B cell (primary cell): ENCODE measurements at regions not wholly inside any gene's neighbourhood (a gene's known extent, or its start where the extent isn't known, plus 50 kb on each side); places are given as distances from the start of the nearest gene placed in this dataset.

Experiments
- ATAC-seq: fragments of 200-7000 bp; cut with Tn5 transposase; one replicate; pipeline ENCODE4 v1.10.0; 2021; ENCODE audit warnings: low read depth, mild to moderate bottlenecking, moderate number of reproducible peaks, moderate library complexity
- CTCF ChIA-PET: fragments of 350-600 bp; sonication (Branson Sonifier 250); formaldehyde crosslinking; loops from one replicate; lab custom pipeline; 2021; ENCODE audit warnings: antibody characterized with exemption, inconsistent platforms; lab: Charles Lee
- POLR2A ChIA-PET: fragments of 350-600 bp; sonication (Branson Sonifier 250); formaldehyde crosslinking; loops from one replicate; lab custom pipeline; 2021; ENCODE audit warnings: antibody characterized with exemption; lab: Charles Lee
- DNase-seq: peaks from one replicate; pipeline ENCODE4 v3.0.0; 2013
- H2AFZ ChIP-seq: 2 replicates; pipeline ENCODE4 v1.6.1; 2012; ENCODE audit warnings: mild to moderate bottlenecking, low read depth, low read length; ENCODE audit not compliant: insufficient read depth, poor library complexity, severe bottlenecking
- H3K27ac ChIP-seq, 2 donors: 1 replicate in 1 of 2; 2 replicates in 1 of 2; pipeline ENCODE4 v1.5.1; 2012 to 2013; ENCODE audit warnings: low read length in 2 of 2, mild to moderate bottlenecking in 2 of 2, moderate library complexity in 1 of 2
- H3K27me3 ChIP-seq, 4 experiments: fragments of 200-600 bp in 1 of 4; sonication (generic) in 1 of 4; replicated peaks in 1 of 4; 1 replicate in 2 of 4; 2 replicates in 2 of 4; pipeline versions ENCODE4 v1.6.1 to v1.7.0; 2013 to 2016; ENCODE audit warnings: low read length in 3 of 4, mild to moderate bottlenecking in 2 of 4, mixed read lengths in 1 of 4, moderate library complexity in 1 of 4; ENCODE audit not compliant: insufficient read depth in 4 of 4, control insufficient read depth in 3 of 4; ENCODE audit errors: control extremely low read depth in 1 of 4
- H3K36me3 ChIP-seq, 2 experiments: replicated peaks in 1 of 2; 1 replicate in 1 of 2; 2 replicates in 1 of 2; pipeline versions ENCODE4 v1.6.1 to v1.7.1; 2013; ENCODE audit warnings: low read length in 1 of 2; ENCODE audit not compliant: insufficient read depth in 2 of 2, control insufficient read depth in 1 of 2; ENCODE audit errors: control extremely low read depth in 1 of 2, extremely low read depth in 1 of 2
- H3K4me1 ChIP-seq, 2 donors: fragments of 200-600 bp in 1 of 2; sonication (generic) in 1 of 2; 1 replicate in 1 of 2; 2 replicates in 1 of 2; pipeline versions ENCODE4 v1.5.1 to v1.6.1; 2013 to 2017; ENCODE audit warnings: low read length in 2 of 2; ENCODE audit not compliant: control insufficient read depth in 2 of 2, insufficient read depth in 2 of 2
- H3K4me2 ChIP-seq: replicated peaks from 2 replicates; pipeline ENCODE3; 2012; ENCODE audit warnings: mild to moderate bottlenecking, low read depth, low read length; ENCODE audit not compliant: poor library complexity, severe bottlenecking
- H3K4me3 ChIP-seq, 5 experiments: fragments of 200-600 bp in 1 of 5; sonication (generic) in 1 of 5; 1 replicate in 3 of 5; 2 replicates in 2 of 5; pipeline versions ENCODE4 v1.5.1 to v1.7.0; 2011 to 2016; ENCODE audit warnings: low read length in 4 of 5, mild to moderate bottlenecking in 4 of 5, low read depth in 2 of 5, control low read depth in 1 of 5, moderate library complexity in 1 of 5; ENCODE audit not compliant: insufficient read depth in 1 of 5; ENCODE audit errors: control extremely low read depth in 1 of 5, extremely low read depth in 1 of 5
- H3K79me2 ChIP-seq: fragments of 200-600 bp; sonication (generic); one replicate; pipeline ENCODE4 v1.6.0; 2016; ENCODE audit warnings: low read length; ENCODE audit not compliant: control insufficient read depth, insufficient read depth
- H3K9ac ChIP-seq: fragments of 200-600 bp; sonication (generic); 2 replicates; pipeline ENCODE4 v1.6.1; 2017; ENCODE audit warnings: mild to moderate bottlenecking, low read length, moderate library complexity
- H3K9me3 ChIP-seq, 3 donors: one replicate each; pipeline versions ENCODE4 v1.6.1 to v1.7.1; 2013; ENCODE audit warnings: low read length in 2 of 3; ENCODE audit not compliant: control insufficient read depth in 2 of 3, insufficient read depth in 1 of 3; ENCODE audit errors: control extremely low read depth in 1 of 3
- H4K20me1 ChIP-seq: 2 replicates; pipeline ENCODE4 v1.6.0; 2012; ENCODE audit warnings: mild to moderate bottlenecking, low read length; ENCODE audit not compliant: insufficient read depth, control insufficient read depth, poor library complexity, severe bottlenecking
- H3K27ac Mint-ChIP-seq: one replicate; pipeline ENCODE4 v1.8.0; 2021; ENCODE audit warnings: mixed read lengths
- H3K27me3 Mint-ChIP-seq: one replicate; pipeline ENCODE4 v1.8.0; 2021; ENCODE audit warnings: mixed read lengths
- H3K4me1 Mint-ChIP-seq: one replicate; pipeline ENCODE4 v1.8.0; 2021; ENCODE audit warnings: mixed read lengths
- H3K4me3 Mint-ChIP-seq: one replicate; pipeline ENCODE4 v1.8.0; 2021; ENCODE audit warnings: mixed read lengths
- H3K9me3 Mint-ChIP-seq: one replicate; pipeline ENCODE4 v1.8.0; 2022; ENCODE audit warnings: mixed read lengths; ENCODE audit not compliant: insufficient read depth
- EZH2 ChIP-seq: IDR thresholded peaks from 2 replicates; pipeline ENCODE4 v1.6.1; 2012; ENCODE audit warnings: borderline replicate concordance, low read depth, mild to moderate bottlenecking, moderate library complexity, low read length; ENCODE audit not compliant: insufficient read depth, poor library complexity, severe bottlenecking
- WGBS: methylation state at CpG from one replicate; pipeline ENCODE4 v1.1.5; 2013; ENCODE audit warnings: missing lambda C conversion rate; ENCODE audit not compliant: insufficient coverage; 5-methylcytosine and 5-hydroxymethylcytosine counted together
- intact Hi-C: fragments of 100-400 bp; cut with micrococcal nuclease; formaldehyde crosslinking; loops from one replicate; pipeline ENCODE4 v1.10.0; 2022
- TF ChIP-seq, protein P1 (sequence below): fragments of 200-600 bp; IDR thresholded peaks from one replicate; pipeline ENCODE4 v1.8.0; 2022; ENCODE audit warnings: antibody characterized with exemption, mild to moderate bottlenecking

DNA sequence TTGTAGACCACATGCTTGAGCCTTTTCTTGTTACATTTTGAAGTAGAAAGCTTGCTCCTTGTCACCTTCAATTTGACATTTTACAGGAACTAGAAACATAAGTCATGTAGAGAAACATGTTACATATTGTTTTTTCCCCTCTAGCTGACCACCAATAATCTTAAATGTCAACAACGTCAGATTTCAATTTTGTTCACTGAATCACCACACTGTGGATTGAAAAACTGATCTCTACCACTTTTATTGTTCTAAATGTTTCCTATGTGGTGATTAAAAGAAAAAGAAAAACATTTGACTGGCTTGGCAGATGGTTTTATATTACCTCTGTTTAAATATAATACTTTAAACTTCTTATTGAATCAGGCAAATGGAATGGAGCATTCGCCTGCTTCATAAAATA, 87.7 kb downstream of the DSEL start:
- Histone ChIP-seq H3K4me1 (no peaks in the 10 kb centered on the region), H3K4me3 (no peak overlapping the region), H3K79me2 (no peaks in the 10 kb centered on the region), H3K36me3 (no peaks in the 10 kb centered on the region), H4K20me1 (no peaks in the 10 kb centered on the region), H3K27ac (no peak overlapping the region), H3K27me3 (no peaks in the 10 kb centered on the region), H3K9me3 (no peaks in the 10 kb centered on the region), H2AFZ (no peak overlapping the region), H3K4me2 (no peak overlapping the region), H3K9ac (no peak overlapping the region)
- no CpG with 5 or more reads among the region's 2 CpGs for WGBS
- DNase-seq (no peak), ATAC-seq (no peak)
- intact Hi-C loops = no loop called here
- H3K27ac Mint-ChIP-seq = no peak overlapping the region
- ChIA-PET CTCF (no interaction called here), POLR2A (no interaction called here)
- no peaks in the 10 kb centered on the region for H3K9me3 Mint-ChIP-seq
- H3K4me1 Mint-ChIP-seq = no peaks in the 10 kb centered on the region
- no peaks in the 10 kb centered on the region for H3K27me3 Mint-ChIP-seq
- H3K4me3 Mint-ChIP-seq = no peak overlapping the region
- TF ChIP-seq, protein P1, sequence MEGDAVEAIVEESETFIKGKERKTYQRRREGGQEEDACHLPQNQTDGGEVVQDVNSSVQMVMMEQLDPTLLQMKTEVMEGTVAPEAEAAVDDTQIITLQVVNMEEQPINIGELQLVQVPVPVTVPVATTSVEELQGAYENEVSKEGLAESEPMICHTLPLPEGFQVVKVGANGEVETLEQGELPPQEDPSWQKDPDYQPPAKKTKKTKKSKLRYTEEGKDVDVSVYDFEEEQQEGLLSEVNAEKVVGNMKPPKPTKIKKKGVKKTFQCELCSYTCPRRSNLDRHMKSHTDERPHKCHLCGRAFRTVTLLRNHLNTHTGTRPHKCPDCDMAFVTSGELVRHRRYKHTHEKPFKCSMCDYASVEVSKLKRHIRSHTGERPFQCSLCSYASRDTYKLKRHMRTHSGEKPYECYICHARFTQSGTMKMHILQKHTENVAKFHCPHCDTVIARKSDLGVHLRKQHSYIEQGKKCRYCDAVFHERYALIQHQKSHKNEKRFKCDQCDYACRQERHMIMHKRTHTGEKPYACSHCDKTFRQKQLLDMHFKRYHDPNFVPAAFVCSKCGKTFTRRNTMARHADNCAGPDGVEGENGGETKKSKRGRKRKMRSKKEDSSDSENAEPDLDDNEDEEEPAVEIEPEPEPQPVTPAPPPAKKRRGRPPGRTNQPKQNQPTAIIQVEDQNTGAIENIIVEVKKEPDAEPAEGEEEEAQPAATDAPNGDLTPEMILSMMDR = no peak
- TF ChIP-seq EZH2 = no peak

DNA sequence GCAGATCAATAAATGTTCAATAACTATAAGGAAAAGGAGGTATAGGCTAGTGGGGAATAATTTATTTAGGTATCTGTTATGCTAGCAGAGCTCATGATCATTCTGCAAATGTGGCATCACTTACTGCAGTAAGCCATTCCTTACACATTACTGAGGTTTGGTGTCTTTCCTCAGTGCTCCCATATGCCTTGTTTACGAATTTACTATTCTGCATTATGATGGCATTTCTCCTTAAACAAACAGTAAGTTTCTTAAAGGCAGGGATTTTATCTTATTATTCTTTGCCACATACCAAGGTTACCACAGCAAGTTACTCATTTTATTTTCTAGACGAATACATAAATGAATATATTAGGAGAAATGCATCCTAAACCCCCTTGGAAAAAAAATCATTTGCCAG, 88.4 kb downstream of the DSEL start:
- ChIA-PET POLR2A (no interaction called here), CTCF (no interaction called here)
- H3K4me1 ChIP-seq = no peaks in the 10 kb centered on the region
- no peak overlapping the region for H3K27ac ChIP-seq
- H3K9me3 ChIP-seq = no peaks in the 10 kb centered on the region
- no peak overlapping the region for H3K4me3 ChIP-seq
- no peaks in the 10 kb centered on the region for H3K36me3 ChIP-seq
- H4K20me1 ChIP-seq = no peaks in the 10 kb centered on the region
- H3K9ac ChIP-seq = no peak overlapping the region
- Mint-ChIP-seq H3K9me3 (no peaks in the 10 kb centered on the region), H3K4me3 (no peak overlapping the region), H3K4me1 (no peaks in the 10 kb centered on the region), H3K27ac (no peak overlapping the region), H3K27me3 (no peaks in the 10 kb centered on the region)
- H3K79me2 ChIP-seq = no peaks in the 10 kb centered on the region
- intact Hi-C loops = no loop called here
- no peak overlapping the region for H2AFZ ChIP-seq
- TF ChIP-seq, protein P1 = no peak
- TF ChIP-seq EZH2 = no peak
- no peaks in the 10 kb centered on the region for H3K27me3 ChIP-seq
- ATAC-seq (no peak), DNase-seq (no peak)
- H3K4me2 ChIP-seq = no peak overlapping the region
- WGBS = no CpG with 5 or more reads among the region's 2 CpGs
